Esophagus squamous epithelium (tissue), 5 donors: ENCODE measurements at regions not wholly inside any gene's neighbourhood (a gene's known extent, or its start where the extent isn't known, plus 50 kb on each side); places are given as distances from the start of the nearest gene placed in this dataset.

ENCODE experiments used
- DNase-seq: peaks from one replicate; lab custom pipeline; 2025; lab: John Stamatoyannopoulos, UW
- H3K27ac ChIP-seq, 4 donors: fragments of 200-600 bp; sonication (generic); one replicate each; pipeline ENCODE4 v1.5.1; 2016 to 2019; ENCODE audit warnings: mild to moderate bottlenecking in 1 of 4
- H3K27me3 ChIP-seq, 4 donors: fragments of 200-600 bp; sonication (generic); 1 replicate in 3 of 4; 2 replicates in 1 of 4; pipeline versions ENCODE4 v1.5.1 to v1.6.0; 2017 to 2021; ENCODE audit warnings: antibody characterized with exemption in 1 of 4
- H3K36me3 ChIP-seq, 3 donors: fragments of 200-600 bp; sonication (generic); one replicate each; pipeline ENCODE4 v1.5.1; 2016 to 2019
- H3K4me1 ChIP-seq, 3 donors: fragments of 200-600 bp; sonication (generic); one replicate each; pipeline ENCODE4 v1.5.1; 2017 to 2019
- H3K4me3 ChIP-seq, 4 donors: fragments of 200-600 bp; sonication (generic); 1 replicate in 3 of 4; 2 replicates in 1 of 4; pipeline ENCODE4 v1.5.1; 2016 to 2019; ENCODE audit warnings: mild to moderate bottlenecking in 2 of 4, moderate library complexity in 1 of 4
- H3K9me3 ChIP-seq, 3 donors: fragments of 200-600 bp; sonication (generic); one replicate each; pipeline ENCODE4 v1.5.1; 2016 to 2019
- CTCF ChIP-seq, 6 experiments: fragments of 450-650 bp in 4 of 6; fragments of 200-600 bp in 2 of 6; sonication (generic) in 2 of 6; IDR thresholded peaks; one replicate each; pipeline ENCODE4 v1.5.1; 2016 to 2019; ENCODE audit warnings: antibody characterized with exemption in 6 of 6, mild to moderate bottlenecking in 4 of 6, moderate library complexity in 4 of 6
- POLR2A ChIP-seq, 4 donors: fragments of 450-650 bp; IDR thresholded peaks; one replicate each; pipeline ENCODE4 v1.6.1; 2017; ENCODE audit warnings: antibody characterized with exemption in 4 of 4, mild to moderate bottlenecking in 4 of 4, moderate library complexity in 3 of 4
- WGBS, 2 donors: methylation state at CpG; one replicate each; pipeline ENCODE4 v1.1.5; 2018; 5-methylcytosine and 5-hydroxymethylcytosine counted together
- intact Hi-C: fragments of 100-400 bp; cut with DNase I; formaldehyde crosslinking; loops from one replicate; pipeline ENCODE4 v1.15.0; 2022
- donor health status: DM: yes; HTN: yes; CAD: no.

DNA sequence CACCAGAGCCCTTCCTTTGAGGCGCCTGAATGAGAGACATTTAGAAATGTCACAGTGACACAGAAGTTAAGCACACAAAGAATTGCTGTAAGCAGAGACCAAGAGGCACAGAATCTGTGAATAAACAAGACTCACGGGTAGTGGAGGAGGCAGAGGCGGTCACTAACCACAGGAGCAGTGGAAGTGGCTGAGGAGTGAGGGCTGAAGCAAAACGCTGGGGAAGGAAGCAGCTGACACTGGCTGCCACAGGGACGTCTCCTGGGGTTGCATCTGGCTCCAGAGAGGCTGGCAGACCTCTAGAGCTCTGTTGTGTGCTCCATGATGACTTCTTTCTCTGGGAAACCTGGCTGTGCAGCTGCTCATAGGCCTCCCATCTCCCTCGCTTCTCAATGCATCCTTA is 65.0 kb upstream of the SLC2A12 start:
- intact Hi-C loops = no loop called here
- TF ChIP-seq POLR2A (IDR thresholded peaks at IDR 0.05) = no peak
- TF ChIP-seq CTCF (IDR thresholded peaks at IDR 0.05) = no peak
- Histone ChIP-seq H3K27me3 (peaks cover 0 to 23% (median 0%) of the 10 kb centered on the region in 4 donors), H3K4me3 (no peak overlapping the region), H3K36me3 (no peaks in the 10 kb centered on the region), H3K27ac (no peak overlapping the region), H3K9me3 (no peaks in the 10 kb centered on the region), H3K4me1 (no peaks in the 10 kb centered on the region)
- DNase-seq = no peak
- 49 to 57% methylated on average over 5 to 6 of the region's 6 CpGs for WGBS, 2 donors

- TF ChIP-seq POLR2A (IDR thresholded peaks at IDR 0.05) (no peak), CTCF (IDR thresholded peaks at IDR 0.05) (no peak)
- Histone ChIP-seq H3K4me3 (no peak overlapping the region), H3K27me3 (peaks cover 0 to 23% (median 0%) of the 10 kb centered on the region in 4 donors), H3K36me3 (no peaks in the 10 kb centered on the region), H3K27ac (no peak overlapping the region), H3K9me3 (no peaks in the 10 kb centered on the region), H3K4me1 (no peaks in the 10 kb centered on the region)
- 75 to 91% methylated on average over 3 to 6 of the region's 7 CpGs for WGBS, 2 donors
- DNase-seq = no peak
- intact Hi-C loops = no loop called here
These were observed 63.3 kb upstream of the SLC2A12 start for GRCh38 chr6:134115715-134116074.

- no peaks in the 10 kb centered on the region for H3K36me3 ChIP-seq
- no peaks in the 10 kb centered on the region for H3K4me1 ChIP-seq
- TF ChIP-seq CTCF (IDR thresholded peaks at IDR 0.05) (no peak), POLR2A (IDR thresholded peaks at IDR 0.05) (no peak)
- DNase-seq = no peak
- no peak overlapping the region for H3K4me3 ChIP-seq
- peaks cover 0 to 23% (median 0%) of the 10 kb centered on the region in 4 donors for H3K27me3 ChIP-seq
- H3K27ac ChIP-seq = no peak overlapping the region
- 59 to 78% methylated on average over 5 to 18 of the region's 47 CpGs for WGBS, 2 donors
- intact Hi-C loops = no loop called here
- no peaks in the 10 kb centered on the region for H3K9me3 ChIP-seq
These were observed 62.7 kb upstream of the SLC2A12 start for GRCh38 chr6:134114918-134115714.

DNA sequence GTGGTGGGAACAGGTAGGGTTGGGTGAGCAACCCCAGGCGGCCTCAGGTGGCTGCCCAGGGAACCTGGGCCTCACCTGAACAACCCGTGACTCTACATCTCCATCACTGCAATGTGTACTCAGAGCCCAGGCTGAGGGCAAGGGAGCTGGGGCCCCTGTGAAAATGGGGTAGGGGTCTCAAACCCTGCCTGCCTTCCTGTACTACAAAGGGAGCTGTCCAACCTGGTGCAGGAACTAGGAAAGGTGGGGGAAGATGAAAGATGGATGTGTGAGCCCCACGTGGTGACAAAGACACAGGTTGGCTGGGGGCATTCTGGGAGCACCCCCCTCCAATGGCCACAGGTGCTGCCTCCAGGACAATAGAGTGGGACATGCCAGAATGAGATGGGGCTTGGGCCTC is 62.1 kb upstream of the SLC2A12 start:
- WGBS, 2 donors = 65 to 83% methylated on average over 2 to 3 of the region's 3 CpGs
- DNase-seq = no peak

More for the DNA sequence above, 62.1 kb upstream of the SLC2A12 start:
- Histone ChIP-seq H3K27ac (no peak overlapping the region), H3K4me3 (no peak overlapping the region), H3K4me1 (no peaks in the 10 kb centered on the region), H3K27me3 (peaks cover 0 to 23% (median 0%) of the 10 kb centered on the region in 4 donors), H3K9me3 (no peaks in the 10 kb centered on the region), H3K36me3 (no peaks in the 10 kb centered on the region)
- TF ChIP-seq CTCF (IDR thresholded peaks at IDR 0.05) (no peak), POLR2A (IDR thresholded peaks at IDR 0.05) (no peak)
- intact Hi-C loops = no loop called here
